ENCODE measurements at regions not wholly inside any gene's neighbourhood (a gene's known extent, or its start where the extent isn't known, plus 50 kb on each side); places are given as distances from the start of the nearest gene placed in this dataset.

DNA sequence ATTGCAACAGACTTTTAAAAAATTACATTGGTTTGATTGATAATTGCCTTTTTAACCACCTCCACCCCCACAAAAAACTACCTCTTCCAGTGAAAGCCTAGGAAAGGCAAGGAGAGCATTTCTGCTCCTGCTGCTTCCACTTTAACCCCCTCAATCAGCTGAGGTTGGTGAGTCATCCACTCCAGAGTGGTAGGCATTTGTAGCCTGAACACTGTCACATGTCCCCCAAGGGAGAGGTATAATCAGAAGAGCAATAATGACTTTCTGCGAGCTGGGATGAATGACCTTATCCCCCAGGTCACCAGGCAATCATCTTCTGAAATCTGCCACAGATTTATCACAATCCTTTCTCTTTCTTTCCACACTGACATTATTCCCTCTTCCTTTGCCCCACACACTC is 126.6 kb upstream of the CAMK1G start:
- no peak for DNase-seq (ENCODE audit: low read depth)

DNA sequence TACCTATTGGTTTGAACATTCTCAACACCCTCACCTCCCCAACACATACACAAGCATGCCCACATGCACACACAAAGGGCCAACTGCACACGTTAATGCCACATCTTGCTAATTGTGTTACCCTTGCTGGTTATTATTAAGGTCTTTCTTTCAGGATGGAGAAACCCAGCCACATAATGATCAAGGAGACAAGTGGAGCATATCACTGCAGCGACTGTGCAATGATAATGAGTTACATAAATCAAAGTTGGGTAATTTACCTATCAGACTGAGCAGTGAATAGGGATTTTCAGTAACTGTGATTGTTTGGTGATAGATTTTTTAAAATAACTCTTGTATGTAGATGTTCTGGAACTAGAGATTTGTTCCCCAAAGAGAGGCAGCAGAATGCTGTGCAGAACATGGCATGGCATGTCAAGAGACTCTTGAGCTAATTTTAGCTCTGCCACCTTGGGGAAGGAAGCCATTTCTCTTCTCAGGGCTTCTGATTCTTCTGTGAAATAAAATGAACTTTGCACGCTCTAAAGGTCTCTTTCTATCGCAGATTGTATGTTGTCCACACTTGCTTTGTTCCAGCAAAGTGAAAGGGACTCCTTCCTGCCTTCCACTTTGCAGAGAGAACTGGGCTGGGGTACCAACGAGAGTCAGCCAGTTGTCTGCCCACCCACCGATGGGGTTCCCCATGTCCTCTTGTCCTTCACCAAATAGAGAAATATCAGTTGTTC is 126.0 kb upstream of the CAMK1G start:
- DNase-seq (ENCODE audit: low read depth), result no peak

DNA sequence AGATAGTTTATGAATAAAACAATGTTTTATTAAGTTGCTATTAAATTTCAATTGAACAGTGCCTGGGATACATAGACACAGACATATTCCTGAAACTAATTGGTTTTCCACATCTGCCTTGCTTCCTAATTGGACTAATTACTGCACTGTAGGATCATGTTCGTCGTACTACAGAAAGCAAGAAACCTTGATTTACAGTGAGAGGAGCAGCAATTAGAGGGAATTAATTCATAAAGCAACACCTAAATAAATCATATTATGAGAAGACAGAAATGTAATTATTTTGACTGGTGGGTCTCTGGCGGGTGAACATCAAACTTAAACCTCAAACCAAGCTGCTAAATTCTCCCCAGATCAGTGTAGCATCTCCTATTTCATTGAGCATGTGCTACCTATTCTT is 124.6 kb upstream of the CAMK1G start:
- DNase-seq (ENCODE audit: low read depth), result no peak

DNA sequence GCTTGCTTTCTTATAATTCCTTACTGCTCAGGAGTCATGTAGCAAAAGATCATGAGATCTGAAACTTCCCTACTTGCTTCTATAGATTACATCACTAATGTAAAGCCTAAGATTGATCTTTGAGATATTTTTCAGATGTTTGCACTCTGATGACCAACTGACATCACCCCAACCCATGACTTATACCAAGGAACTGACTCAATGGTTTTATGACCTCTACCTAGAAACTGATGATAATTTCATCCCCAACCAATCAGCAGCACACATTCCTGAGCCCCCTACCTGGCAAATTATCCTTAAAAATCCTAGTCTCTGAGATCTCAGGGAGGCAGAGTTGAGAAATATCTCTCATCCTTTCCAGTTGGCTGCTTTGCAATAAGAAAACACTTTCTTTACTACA is 122.3 kb upstream of the CAMK1G start:
- DNase-seq (ENCODE audit: low read depth), result no peak

DNA sequence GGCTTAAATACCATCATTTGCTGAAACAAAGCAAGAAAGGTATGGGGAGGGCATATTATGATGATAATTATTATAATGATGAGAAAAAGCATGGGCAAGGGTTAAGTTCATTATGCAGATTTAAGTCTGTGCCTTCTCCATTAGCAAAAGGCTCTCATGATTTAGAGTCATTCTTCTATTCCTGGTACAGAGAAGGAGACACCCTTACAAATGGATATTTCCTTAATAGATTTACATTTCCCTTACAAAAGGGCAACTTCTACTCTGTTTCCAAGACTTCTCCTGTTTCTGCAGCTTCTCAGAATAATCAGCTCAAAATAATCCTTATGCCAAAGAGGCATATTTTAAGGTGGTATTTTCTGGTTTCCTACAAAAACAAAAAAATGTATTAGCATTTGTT is 121.1 kb upstream of the CAMK1G start:
- no peak for DNase-seq (ENCODE audit: low read depth)

DNA sequence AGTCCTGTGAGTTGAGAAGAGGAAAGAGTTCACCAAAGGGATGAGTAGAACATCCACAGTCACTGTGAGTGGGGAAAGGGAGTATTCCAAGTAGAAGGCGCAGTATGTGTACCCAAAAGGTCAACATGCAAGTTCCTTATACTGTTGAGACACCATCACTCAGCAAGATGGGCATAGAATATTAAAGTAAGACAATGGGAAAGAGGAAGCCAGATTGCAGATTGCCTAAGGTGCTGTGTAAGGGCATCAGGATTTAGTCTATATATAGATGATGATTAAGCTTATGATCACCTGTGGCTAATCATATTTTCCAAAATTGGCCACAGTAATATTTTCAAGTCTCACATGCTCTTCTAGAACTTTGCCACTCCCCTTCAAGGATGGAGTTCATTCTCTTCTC is 120.1 kb upstream of the CAMK1G start:
- DNase-seq (ENCODE audit: low read depth), result no peak

DNA sequence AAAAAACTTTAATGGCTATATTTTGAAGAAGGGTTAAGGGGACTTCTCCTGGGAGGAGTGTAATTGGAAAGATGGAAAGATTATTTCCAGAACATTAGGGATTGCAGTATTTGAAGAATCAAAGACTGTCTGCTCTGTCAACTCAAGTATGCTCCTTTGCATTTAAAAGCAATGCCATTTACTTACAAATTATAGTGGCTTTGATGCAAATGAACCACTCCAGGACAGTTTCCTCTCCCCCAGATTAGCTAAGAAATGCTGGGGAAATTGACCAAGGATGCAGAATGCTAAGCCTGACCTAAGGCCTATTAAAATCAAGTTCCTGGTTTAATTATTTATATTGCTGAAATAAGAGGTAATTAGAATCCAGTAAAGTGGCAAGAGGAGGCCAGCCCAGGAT is 110.5 kb upstream of the CAMK1G start:
- DNase-seq (ENCODE audit: low read depth), result no peak

DNA sequence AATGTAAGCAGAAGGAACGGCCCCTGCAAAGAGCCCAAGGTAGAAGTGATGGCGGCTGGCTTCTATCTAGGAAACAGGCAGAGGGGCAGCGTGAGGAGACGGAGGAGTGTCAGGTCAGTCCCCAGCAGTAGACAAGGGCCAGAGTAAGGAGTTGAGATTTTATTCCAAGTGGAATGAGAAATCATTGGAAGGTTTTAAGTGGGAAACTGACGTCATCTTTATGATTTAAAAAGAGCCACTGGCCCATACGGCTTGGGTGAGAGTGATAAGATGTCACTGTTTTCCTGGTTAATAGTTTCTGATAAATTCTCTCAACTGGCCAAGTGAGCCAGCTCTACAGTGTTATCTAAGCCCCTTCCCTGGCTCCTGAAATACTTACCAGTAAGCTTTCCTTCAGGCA is 103.2 kb upstream of the CAMK1G start:
- no peak for DNase-seq (ENCODE audit: low read depth)

DNA sequence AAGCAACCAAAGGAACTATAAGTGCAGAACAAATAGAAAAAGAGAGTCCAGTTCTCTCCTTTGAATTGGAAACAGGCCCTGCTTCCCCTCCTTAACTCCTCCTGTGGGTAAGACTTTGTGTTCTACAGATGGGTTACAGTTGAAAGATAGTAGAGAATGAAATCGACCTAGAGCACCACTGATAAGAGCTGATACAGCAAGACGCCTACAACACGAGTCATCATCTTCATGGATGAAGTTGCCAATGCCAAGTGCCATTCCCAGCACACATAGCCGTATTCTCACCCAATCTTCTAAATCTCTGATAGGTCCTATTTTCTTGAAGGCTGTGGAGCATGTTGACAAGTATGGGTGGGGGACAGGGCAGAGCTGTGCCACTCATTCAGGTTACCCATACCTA is 99.8 kb upstream of the CAMK1G start:
- DNase-seq (ENCODE audit: low read depth), result no peak

DNA sequence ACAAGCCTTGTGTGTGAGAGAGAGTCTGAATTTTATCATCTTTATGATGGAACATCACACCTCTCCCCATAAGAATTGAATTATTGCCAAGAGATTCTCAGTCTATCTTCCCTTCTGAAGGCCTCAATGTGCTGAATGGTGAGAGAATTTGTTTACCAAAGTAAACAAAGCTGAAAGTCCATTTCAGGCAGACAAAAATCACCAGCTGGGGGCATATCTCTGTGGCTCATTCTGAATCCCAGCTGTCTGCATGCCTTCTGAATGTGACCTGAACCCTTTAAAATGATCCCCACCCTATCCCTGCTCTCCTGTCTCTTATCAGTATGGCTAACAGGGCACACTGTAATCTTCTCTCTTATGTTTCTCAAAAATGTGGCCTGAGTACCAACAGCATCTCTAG is 99.1 kb upstream of the CAMK1G start:
- DNase-seq (ENCODE audit: low read depth), result no peak

DNA sequence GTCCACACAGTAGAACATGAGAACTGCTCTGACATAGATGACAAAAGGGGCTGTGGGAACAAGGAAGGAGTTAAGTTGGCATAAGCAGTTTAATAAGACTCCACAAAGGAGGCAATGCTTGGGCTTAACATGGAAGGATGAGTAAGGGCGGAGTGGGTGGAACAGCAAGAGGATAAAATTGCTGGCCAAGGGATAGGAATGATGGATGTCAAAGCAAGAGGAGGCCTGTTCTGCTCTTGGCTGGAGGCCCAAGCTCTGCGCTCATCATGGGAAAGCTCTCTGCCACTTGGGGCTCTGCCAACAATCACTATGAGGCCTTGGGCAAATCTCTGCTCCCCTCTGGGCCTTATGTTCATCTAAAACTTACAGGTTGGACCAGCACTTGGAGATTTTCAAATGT is 98.3 kb upstream of the CAMK1G start:
- no peak for DNase-seq (ENCODE audit: low read depth)

DNA sequence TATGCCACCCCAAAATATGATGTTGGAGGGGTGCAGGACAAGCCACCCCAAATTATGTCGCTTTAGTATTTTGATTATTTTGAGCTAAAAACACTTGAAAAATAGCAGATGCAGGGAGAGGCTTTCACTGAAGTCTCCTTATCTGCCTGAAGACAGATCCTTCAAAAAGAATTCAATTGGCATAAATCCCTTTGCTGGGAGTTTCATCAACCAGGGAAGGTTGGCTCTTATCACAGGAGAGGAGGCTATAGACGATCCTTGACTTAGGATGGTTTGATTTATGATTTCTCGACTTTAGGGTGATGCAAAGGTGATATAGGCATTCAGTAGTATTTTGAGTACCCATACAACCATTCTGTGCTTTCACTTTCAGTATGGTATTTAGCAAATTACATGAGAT is 97.8 kb upstream of the CAMK1G start:
- DNase-seq (ENCODE audit: low read depth), result no peak

DNA sequence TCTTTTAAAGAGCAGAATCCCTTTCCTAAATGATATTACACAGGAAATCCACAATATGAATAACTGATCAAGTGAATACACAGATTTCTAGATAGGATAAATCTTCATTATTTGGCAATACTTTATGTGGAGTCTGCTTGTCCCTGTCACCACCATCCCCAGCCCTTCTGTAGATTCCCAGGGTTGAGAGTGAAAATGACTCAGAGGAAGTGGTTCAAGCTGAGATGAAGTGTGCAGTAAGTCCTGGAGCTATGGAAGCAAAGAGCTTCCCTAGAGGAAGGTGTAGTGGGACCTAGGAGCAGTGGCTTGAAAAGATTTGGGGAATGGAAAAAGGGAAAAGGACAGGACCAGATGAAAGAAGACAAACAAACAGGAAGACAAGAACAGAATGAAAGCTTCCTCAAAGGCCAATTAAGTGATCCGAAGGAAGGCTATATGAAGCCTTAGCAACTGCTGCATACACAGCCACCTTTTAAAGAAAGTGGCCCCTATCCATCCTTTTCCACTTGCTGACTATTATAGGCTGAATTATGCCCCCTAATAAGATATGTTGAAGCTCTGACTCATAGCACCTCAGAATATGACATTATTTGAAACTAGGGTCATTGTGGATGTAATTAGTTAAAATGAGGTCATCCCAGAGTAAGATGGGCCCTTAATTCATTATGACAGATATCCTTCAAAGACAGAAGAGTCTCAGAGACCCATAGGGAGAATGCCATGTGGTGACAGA is 96.5 kb upstream of the CAMK1G start:
- no peak for DNase-seq (ENCODE audit: low read depth)

DNA sequence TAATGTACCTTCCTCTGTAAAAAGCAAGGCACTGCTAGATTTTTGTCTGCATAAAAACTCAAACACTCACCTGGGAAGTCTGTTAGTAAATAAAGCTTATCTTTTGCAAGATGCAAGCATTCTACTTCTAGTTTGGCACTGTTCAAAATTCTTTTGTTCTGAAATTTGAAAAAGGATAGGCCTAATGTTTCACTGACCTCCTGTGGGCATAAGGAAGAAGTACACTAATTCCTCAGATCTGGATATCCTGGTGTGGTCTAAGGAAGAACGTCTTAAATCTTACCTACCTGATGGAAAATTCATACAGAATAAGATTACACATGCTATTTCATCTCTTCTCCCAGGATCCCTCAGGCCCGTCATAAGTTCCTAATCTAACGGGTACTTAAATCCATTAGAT is 93.5 kb upstream of the CAMK1G start:
- no peak for DNase-seq (ENCODE audit: low read depth)

DNA sequence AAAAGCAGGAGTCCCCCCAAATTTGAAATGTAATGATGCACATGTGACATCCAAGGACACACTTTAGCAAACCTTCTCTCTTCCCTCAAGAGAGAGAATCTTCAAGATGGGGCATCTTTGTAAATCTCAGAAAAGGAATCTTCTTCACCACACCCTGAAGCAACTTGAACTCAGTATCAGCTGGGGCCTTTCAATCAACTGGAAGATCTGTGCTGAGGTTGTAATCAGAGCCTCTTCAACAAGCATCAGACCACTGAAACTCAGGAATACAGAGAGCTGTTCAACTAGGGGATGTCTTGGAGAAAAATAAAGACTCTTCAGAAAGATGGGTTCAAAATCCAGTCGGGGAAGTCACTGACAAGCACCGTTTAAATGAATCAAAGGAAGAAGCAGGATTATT is 92.5 kb upstream of the CAMK1G start:
- DNase-seq (ENCODE audit: low read depth), result no peak

DNA sequence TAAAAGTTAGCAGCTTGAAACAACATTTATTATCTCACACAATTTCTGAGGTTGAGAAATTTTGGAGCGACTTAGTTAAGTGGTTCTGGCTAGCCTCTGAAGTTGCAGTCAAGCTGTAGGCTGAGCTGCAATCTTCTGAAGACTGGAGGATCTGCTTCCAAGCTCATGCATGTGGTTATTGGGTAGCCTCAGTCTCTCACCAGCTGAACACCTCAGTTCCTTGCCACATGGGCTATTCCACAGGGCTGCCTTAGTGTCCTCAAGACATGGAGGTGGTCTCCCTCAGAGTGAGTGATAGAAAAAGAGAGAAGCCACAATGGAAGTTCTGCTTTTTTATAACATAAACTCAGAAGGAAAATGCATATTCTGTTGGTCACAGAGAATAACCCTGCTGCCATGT is 92.0 kb upstream of the CAMK1G start:
- DNase-seq (ENCODE audit: low read depth), result no peak

DNA sequence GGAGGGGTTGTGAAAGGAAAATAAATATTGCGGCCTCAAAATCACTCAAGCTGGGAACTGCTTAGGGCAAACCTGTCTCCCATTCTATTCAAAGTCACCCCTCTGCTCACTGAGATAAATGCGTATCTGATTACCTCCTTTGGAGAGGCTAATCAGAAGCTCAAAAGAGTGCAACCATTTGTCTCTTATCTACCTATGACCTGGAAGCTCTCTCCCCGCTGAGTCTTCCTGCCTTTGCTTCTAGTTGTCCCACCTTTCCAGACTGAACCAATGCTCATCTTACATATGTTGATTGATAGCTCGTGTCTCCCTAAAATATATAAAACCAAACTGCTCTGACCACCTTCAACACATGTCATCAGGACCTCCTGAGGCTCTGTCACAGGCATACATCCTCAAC is 91.6 kb upstream of the CAMK1G start:
- no peak for DNase-seq (ENCODE audit: low read depth)

DNA sequence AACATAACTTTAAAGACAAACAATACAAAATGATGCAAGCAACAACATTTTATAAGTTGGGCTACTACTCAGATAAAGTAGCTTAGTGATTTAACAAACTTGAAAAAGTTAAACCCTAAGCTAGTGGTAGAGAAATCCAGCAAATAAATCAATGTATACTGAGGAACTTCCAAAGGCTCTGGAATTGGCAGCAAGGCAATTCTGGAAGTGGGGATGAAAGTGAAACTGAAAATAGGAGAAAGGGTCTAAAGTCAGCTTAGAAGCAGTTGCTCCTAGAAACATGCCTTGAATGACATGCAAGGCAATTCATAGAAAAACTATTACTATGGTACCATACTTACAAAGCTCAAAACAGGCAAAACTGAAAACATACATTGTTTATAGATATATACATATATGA is 90.0 kb upstream of the CAMK1G start:
- DNase-seq (ENCODE audit: low read depth), result no peak

DNA sequence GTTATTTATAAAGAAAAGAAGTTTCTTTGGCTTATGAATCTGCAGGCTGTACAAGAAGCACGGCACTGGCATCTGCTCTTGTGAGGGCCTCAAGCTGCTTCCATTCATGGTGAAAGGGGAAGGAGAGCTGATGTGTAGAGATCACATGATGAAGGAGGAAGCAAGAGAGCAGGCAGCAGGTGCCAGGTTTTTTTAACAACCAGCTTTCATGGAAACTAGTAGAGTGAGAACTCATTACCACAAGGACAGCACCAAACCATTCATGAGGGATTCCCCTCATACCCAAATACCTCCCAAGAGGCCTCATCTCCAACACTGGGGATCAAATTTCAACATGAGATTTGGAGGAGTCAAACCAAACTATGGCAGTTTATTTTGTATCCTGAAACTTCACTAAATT is 85.8 kb upstream of the CAMK1G start:
- no peak for DNase-seq (ENCODE audit: low read depth)

DNA sequence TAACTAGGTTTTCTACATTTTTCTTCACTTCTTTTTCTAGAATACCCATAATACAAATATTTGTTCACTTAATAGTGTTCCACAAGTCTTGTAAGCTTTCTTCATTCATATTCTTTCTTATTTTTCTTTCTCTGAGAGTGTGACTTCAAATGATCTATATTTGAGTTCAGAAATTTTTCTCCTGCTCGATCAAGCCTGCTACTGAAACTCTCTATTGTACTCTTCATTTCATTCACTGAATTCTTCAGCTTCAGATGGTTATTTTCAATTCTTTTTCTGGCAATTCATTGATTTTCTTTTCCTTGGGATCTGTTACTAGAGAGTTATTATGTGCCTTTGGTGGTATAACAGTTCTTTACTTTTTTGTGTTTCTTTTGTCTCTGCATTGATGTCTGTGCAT is 82.5 kb upstream of the CAMK1G start:
- no peak for DNase-seq (ENCODE audit: low read depth)

DNA sequence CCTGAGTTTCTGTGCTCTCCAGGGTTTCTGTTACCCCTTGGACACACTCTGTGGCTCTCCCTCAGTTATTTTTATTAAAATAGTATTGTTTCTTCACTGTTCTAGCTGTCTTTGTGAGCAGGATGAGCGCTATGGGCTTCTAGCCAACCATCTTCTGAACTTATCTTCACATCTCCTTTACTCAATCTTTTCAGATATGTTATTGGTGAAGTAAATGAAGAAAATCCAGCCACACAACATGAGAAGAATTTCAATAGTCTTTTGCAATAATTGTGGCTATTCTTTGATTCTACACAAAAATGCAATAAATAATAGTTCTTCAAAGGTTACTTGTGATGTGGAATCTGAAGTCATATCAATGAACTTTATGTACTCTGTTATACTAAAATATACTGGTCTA is 80.3 kb upstream of the CAMK1G start:
- no peak for DNase-seq (ENCODE audit: low read depth)

DNA sequence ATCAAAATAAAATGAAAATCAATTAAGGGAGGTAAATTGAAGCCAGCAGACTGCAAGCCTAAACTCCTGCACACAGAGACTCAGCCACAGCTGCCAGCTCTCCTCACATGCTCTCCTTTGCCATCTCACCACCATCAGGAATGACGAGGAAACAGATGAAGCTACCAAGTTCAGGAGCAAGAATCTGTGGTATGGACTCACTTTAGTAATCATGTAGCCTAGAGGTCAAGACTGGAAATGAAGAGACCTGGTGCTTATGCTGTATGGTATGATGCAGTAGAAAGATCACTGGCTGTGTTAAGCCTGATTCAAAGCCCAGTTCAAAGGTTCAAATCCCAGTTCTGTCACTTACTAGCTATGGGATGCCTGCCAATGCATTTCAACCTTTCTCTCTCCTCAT is 78.9 kb upstream of the CAMK1G start:
- no peak for DNase-seq (ENCODE audit: low read depth)

DNA sequence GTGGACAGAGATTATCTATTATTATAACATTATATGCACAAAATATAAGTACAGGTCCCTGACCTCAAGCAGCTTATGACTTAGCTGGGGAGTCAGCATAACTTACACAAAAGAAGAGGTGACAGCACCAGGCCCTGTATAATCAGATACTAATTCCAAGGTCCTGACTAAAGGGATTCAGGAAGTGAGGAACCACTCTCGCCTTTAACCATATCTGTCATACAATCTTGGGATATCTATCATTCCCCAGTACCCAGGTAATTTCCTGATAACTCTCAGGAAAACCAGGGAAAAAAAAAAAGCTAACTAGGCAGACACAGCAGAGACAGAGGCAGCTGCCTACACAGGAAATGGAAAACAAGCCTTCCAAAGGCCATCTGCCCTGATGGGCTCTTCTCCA is 78.5 kb upstream of the CAMK1G start:
- DNase-seq (ENCODE audit: low read depth), result no peak

DNA sequence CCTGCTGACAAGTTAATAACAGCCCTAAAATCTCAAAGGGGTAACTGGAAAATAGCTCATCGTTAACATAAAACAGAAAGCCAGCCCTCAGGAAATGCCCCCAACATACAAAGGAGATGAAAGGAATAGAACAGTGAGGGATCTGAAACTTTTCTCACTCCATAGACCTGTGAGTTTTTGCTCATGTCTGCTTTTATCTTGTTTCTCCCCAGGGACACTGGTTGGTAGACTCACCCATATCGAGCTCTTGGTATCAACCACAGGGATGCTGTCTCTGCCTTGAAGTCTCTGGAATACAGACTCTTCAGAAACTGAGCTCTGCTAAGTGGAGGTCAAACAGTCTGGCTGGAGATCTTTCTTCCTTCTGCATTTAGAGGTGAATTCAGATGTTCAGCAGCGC is 77.4 kb upstream of the CAMK1G start:
- DNase-seq (ENCODE audit: low read depth), result no peak

Measured in CMK (cell line).